Thoracic aorta (tissue), 2 donors: ENCODE measurements at regions not wholly inside any gene's neighbourhood (a gene's known extent, or its start where the extent isn't known, plus 50 kb on each side); places are given as distances from the start of the nearest gene placed in this dataset.

Experiments used
- ATAC-seq: fragments of 150-250 bp; one replicate; pipeline ENCODE4 v1.8.0; 2017; ENCODE audit warnings: low read depth; ENCODE audit not compliant: insufficient number of reproducible peaks, low FRiP score
- DNase-seq: peaks from one replicate; pipeline ENCODE4 v3.0.0-alpha.2; 2020; ENCODE audit warnings: low spot score
- H3K27ac ChIP-seq, 2 donors: fragments of 200-600 bp; sonication (generic); 1 replicate in 1 of 2; 2 replicates in 1 of 2; pipeline ENCODE4 v1.5.1; 2016; ENCODE audit warnings: mild to moderate bottlenecking in 2 of 2, moderate library complexity in 2 of 2
- H3K27me3 ChIP-seq: fragments of 200-600 bp; sonication (generic); replicated peaks from 2 replicates; pipeline ENCODE4 v1.6.0; 2016; ENCODE audit warnings: mild to moderate bottlenecking; ENCODE audit not compliant: insufficient read depth
- H3K36me3 ChIP-seq: fragments of 200-600 bp; sonication (generic); one replicate; pipeline ENCODE4 v1.5.1; 2016
- H3K4me1 ChIP-seq, 2 donors: fragments of 200-600 bp; sonication (generic); 1 replicate in 1 of 2; 2 replicates in 1 of 2; pipeline versions ENCODE4 v1.5.1 to v1.6.0; 2016; ENCODE audit warnings: low read depth in 2 of 2, mild to moderate bottlenecking in 1 of 2; ENCODE audit not compliant: control insufficient read depth in 1 of 2
- H3K4me3 ChIP-seq: fragments of 200-600 bp; sonication (generic); 2 replicates; pipeline ENCODE4 v1.5.1; 2016; ENCODE audit warnings: mild to moderate bottlenecking
- H3K9me3 ChIP-seq: fragments of 200-600 bp; sonication (generic); 2 replicates; pipeline ENCODE4 v1.5.1; 2016
- TF ChIP-seq, protein P1 (sequence below): fragments of 200-600 bp; sonication (generic); IDR thresholded peaks from one replicate; pipeline ENCODE4 v1.5.1; 2019; ENCODE audit warnings: antibody characterized with exemption

DNA sequence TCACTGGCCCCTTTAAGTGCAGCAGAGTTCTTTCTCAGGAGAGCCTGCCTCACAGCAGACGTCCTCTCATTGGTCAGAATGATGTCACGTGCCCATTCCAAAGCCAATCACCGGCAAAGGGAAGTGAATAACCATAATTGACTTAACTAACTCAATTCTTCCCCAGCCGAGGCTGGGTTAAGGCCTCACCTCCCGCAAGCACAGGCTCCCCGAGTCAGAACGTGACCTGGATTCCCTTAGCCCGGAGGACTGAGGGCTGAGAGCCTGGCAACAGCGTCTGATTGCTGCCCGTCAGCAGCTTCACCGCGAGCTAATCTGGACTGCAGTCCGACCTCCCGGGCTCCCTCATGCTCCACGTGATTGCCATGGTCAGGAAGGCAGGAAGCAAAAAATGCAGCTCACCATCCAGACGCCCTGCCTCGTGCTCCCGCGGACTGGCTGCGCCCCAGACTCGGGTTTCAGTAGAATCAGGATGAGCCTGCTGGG is 92.1 kb upstream of the FZD10 start:
- Histone ChIP-seq H3K4me1 (no peaks in the 10 kb centered on the region), H3K9me3 (no peaks in the 10 kb centered on the region), H3K27me3 (no peaks in the 10 kb centered on the region), H3K36me3 (no peaks in the 10 kb centered on the region), H3K4me3 (peak overlapping the region; percentile 47), H3K27ac (no peak overlapping the region)
- DNase-seq (no peak), ATAC-seq (peak; percentile 69)
- TF ChIP-seq, protein P1, sequence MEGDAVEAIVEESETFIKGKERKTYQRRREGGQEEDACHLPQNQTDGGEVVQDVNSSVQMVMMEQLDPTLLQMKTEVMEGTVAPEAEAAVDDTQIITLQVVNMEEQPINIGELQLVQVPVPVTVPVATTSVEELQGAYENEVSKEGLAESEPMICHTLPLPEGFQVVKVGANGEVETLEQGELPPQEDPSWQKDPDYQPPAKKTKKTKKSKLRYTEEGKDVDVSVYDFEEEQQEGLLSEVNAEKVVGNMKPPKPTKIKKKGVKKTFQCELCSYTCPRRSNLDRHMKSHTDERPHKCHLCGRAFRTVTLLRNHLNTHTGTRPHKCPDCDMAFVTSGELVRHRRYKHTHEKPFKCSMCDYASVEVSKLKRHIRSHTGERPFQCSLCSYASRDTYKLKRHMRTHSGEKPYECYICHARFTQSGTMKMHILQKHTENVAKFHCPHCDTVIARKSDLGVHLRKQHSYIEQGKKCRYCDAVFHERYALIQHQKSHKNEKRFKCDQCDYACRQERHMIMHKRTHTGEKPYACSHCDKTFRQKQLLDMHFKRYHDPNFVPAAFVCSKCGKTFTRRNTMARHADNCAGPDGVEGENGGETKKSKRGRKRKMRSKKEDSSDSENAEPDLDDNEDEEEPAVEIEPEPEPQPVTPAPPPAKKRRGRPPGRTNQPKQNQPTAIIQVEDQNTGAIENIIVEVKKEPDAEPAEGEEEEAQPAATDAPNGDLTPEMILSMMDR: no peak

DNA sequence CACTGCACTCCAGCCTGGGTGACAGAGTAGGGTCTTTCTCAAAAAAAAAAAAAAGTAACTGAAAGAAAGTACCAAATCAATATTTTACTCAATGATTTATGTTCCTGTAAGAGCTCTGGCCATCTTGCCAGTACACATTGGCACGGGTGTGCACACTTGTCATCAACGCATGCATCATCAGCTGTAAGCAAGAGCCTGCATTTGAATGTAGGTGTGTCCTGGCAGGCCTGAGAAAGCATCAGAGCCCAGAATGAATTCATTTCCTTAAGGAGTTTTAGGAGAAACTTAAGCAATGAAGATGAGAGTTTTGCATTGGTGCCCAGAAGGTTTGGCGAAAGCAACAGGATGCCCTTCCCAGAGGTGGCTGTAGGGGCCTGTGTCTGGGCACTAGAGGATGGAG is 88.5 kb upstream of the FZD10 start:
- no peak overlapping the region for H3K27ac ChIP-seq
- ATAC-seq: no peak
- TF ChIP-seq, protein P1: no peak
- no peaks in the 10 kb centered on the region for H3K4me1 ChIP-seq
- no peak overlapping the region for H3K4me3 ChIP-seq
- no peaks in the 10 kb centered on the region for H3K9me3 ChIP-seq
- no peak for DNase-seq
- no peaks in the 10 kb centered on the region for H3K27me3 ChIP-seq
- no peaks in the 10 kb centered on the region for H3K36me3 ChIP-seq

GRCh38 chr12:130074661-130075406 is 87.4 kb upstream of the FZD10 start:
- Histone ChIP-seq H3K36me3 (no peaks in the 10 kb centered on the region), H3K27me3 (no peaks in the 10 kb centered on the region), H3K9me3 (no peaks in the 10 kb centered on the region), H3K4me1 (no peaks in the 10 kb centered on the region), H3K27ac (no peak overlapping the region), H3K4me3 (no peak overlapping the region)
- TF ChIP-seq, protein P1: no peak
- ATAC-seq (no peak), DNase-seq (no peak)

GRCh38 chr12:130075497-130076076 is 86.7 kb upstream of the FZD10 start:
- no peak for ATAC-seq

GRCh38 chr12:130076126-130076525 is 86.1 kb upstream of the FZD10 start:
- Histone ChIP-seq H3K9me3 (no peaks in the 10 kb centered on the region), H3K4me1 (no peaks in the 10 kb centered on the region), H3K27me3 (no peaks in the 10 kb centered on the region), H3K4me3 (no peak overlapping the region), H3K27ac (no peak overlapping the region), H3K36me3 (no peaks in the 10 kb centered on the region)
- TF ChIP-seq, protein P1: no peak
- DNase-seq (no peak), ATAC-seq (no peak)

More at GRCh38 chr12:130075497-130076076, 86.7 kb upstream of the FZD10 start:
- DNase-seq: no peak
- TF ChIP-seq, protein P1: no peak
- H3K4me3 ChIP-seq: no peak overlapping the region
- no peaks in the 10 kb centered on the region for H3K36me3 ChIP-seq
- H3K9me3 ChIP-seq: no peaks in the 10 kb centered on the region
- H3K4me1 ChIP-seq: no peaks in the 10 kb centered on the region
- H3K27me3 ChIP-seq: no peaks in the 10 kb centered on the region
- H3K27ac ChIP-seq: no peak overlapping the region
